ENCODE measurements at regions not wholly inside any gene's neighbourhood (a gene's known extent, or its start where the extent isn't known, plus 50 kb on each side); places are given as distances from the start of the nearest gene placed in this dataset.

GRCh38 chr11:112731538-112731937, 229.7 kb upstream of the NCAM1 start:
- Histone ChIP-seq H3K27me3 (no peaks in the 10 kb centered on the region), H3K4me3 (no peak overlapping the region), H3K9ac (ENCODE audit: low read depth in 2 of 2, low read length in 2 of 2) (no peak overlapping the region), H3K4me1 (no peaks in the 10 kb centered on the region), H3K9me3 (no peaks in the 10 kb centered on the region), H3K27ac (no peak overlapping the region), H3K36me3 (no peaks in the 10 kb centered on the region)
- no peak for DNase-seq
- intact Hi-C loops (cut with DNase I) = no loop called here
- TF ChIP-seq, protein P1, sequence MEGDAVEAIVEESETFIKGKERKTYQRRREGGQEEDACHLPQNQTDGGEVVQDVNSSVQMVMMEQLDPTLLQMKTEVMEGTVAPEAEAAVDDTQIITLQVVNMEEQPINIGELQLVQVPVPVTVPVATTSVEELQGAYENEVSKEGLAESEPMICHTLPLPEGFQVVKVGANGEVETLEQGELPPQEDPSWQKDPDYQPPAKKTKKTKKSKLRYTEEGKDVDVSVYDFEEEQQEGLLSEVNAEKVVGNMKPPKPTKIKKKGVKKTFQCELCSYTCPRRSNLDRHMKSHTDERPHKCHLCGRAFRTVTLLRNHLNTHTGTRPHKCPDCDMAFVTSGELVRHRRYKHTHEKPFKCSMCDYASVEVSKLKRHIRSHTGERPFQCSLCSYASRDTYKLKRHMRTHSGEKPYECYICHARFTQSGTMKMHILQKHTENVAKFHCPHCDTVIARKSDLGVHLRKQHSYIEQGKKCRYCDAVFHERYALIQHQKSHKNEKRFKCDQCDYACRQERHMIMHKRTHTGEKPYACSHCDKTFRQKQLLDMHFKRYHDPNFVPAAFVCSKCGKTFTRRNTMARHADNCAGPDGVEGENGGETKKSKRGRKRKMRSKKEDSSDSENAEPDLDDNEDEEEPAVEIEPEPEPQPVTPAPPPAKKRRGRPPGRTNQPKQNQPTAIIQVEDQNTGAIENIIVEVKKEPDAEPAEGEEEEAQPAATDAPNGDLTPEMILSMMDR (IDR thresholded peaks at IDR 0.05) = no peak

DNA sequence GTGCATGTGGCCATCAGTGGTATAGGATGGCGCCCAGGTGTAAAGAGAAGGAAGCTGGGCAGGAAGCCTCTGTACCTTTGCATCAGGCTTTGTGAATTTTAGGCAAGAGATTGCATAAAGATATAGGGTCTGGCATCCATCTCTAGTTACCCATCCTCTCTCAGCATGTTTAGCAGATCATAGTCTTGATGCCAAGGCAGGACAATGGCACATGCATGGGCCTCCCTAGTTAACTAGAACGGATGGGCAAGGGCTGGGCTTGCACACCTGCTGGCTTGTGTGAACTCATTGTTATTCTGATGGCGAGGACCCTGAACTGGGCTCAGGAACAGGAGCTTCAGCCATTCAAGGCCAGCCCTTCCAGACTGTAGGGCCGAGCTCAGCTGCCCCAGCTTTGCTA, 229.2 kb upstream of the NCAM1 start:
- no peak overlapping the region for H3K9ac ChIP-seq (ENCODE audit: low read depth in 2 of 2, low read length in 2 of 2)

DNA sequence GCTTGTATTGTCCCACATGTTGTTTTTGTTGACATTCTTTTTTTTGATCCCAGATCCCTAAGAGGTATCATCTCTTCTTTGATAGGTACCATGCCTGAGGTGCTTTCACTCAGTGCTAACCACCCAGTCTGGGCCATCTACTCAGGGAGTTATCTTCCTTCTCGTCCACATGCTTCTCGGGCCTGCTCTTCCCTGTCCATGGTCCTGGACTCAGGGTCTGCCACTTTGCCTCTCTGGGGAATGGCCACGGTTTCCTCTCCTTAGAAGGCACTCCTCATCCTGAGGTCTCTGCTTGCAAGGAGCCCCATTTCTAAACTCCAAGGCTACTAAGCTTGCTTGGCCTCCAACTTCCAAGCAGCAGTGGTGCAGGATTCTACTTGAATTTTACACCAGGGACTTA, 227.0 kb upstream of the NCAM1 start:
- DNase-seq = no peak
- no peaks in the 10 kb centered on the region for H3K9me3 ChIP-seq
- TF ChIP-seq, protein P1 (IDR thresholded peaks at IDR 0.05) = no peak
- H3K4me3 ChIP-seq = no peak overlapping the region
- H3K4me1 ChIP-seq = no peaks in the 10 kb centered on the region
- H3K36me3 ChIP-seq = no peaks in the 10 kb centered on the region
- no peaks in the 10 kb centered on the region for H3K27me3 ChIP-seq
- no peak overlapping the region for H3K9ac ChIP-seq (ENCODE audit: low read depth in 2 of 2, low read length in 2 of 2)
- H3K27ac ChIP-seq = no peak overlapping the region
- intact Hi-C loops (cut with DNase I) = no loop called here

More for the DNA sequence above, 229.2 kb upstream of the NCAM1 start:
- no peak for DNase-seq
- Histone ChIP-seq H3K36me3 (no peaks in the 10 kb centered on the region), H3K27me3 (no peaks in the 10 kb centered on the region), H3K4me3 (no peak overlapping the region), H3K27ac (no peak overlapping the region), H3K4me1 (no peaks in the 10 kb centered on the region), H3K9me3 (no peaks in the 10 kb centered on the region)
- intact Hi-C loops (cut with DNase I) = no loop called here
- TF ChIP-seq, protein P1 (IDR thresholded peaks at IDR 0.05) = no peak

DNA sequence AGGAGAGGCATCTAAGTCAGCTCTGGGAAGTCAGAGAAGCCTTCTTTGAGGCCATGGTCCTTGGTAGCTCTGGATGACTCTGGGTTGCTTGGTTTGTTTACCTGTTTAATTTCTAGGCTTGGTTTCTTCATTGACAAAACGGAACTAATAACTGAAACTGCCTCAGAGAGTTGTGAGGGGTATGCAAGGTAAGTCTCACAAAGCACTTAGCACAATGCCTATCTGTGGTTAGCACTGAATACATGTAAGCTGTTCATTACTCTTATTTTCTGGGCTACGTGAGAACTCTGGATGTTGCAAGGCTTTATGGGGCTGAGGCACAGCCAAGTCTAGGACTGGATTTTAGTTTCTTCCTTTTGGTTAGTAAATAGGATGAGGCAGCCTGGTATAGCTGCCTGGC, 225.8 kb upstream of the NCAM1 start:
- DNase-seq = no peak
- Histone ChIP-seq H3K36me3 (no peaks in the 10 kb centered on the region), H3K4me3 (no peak overlapping the region), H3K9ac (ENCODE audit: low read depth in 2 of 2, low read length in 2 of 2) (no peak overlapping the region), H3K9me3 (no peaks in the 10 kb centered on the region), H3K27me3 (no peaks in the 10 kb centered on the region), H3K4me1 (no peaks in the 10 kb centered on the region), H3K27ac (no peak overlapping the region)
- intact Hi-C loops (cut with DNase I) = no loop called here
- TF ChIP-seq, protein P1 (IDR thresholded peaks at IDR 0.05) = no peak

DNA sequence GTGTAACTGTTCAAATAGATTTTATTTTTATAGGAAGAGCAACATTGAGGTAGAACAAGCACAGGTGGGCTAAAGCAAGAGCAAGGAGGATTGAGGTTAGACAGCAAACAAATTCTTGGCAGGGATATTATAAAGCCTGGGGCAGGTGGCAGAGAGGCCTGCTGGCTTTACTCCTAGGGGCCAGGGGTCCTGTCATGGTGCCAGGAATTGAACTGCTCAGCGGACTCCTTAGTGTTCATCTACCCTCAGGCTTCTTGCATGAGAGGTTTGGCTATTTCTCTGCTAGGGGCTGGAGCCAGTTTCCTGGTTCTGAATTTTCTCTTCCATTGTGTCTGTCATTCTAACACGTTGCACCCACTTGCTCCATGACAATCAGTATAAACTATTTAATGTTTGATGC, 217.2 kb upstream of the NCAM1 start:
- no peak overlapping the region for H3K27ac ChIP-seq

More for the DNA sequence above, 217.2 kb upstream of the NCAM1 start:
- DNase-seq = no peak
- Histone ChIP-seq H3K9me3 (no peaks in the 10 kb centered on the region), H3K4me1 (no peaks in the 10 kb centered on the region), H3K36me3 (no peaks in the 10 kb centered on the region), H3K27me3 (no peaks in the 10 kb centered on the region), H3K4me3 (no peak overlapping the region), H3K9ac (ENCODE audit: low read depth in 2 of 2, low read length in 2 of 2) (no peak overlapping the region)
- intact Hi-C loops (cut with DNase I) = no loop called here
- TF ChIP-seq, protein P1 (IDR thresholded peaks at IDR 0.05) = no peak

Data from colonic mucosa (tissue), 4 donors.